ENCODE measurements at regions not wholly inside any gene's neighbourhood (a gene's known extent, or its start where the extent isn't known, plus 50 kb on each side); places are given as distances from the start of the nearest gene placed in this dataset.
A peak's percentile ranks its signal among the peaks of the same experiment; 100 is the strongest.
"Not testable (repeated sequence)": the region's sequence is repeated elsewhere in the genome, so short reads cannot be mapped to it uniquely, and the experiment has no call there.

- DNase-seq, result not testable (repeated sequence)
Observed at GRCh38 chr1:245102149-245102548, 52.6 kb upstream of the KIF26B start.

GRCh38 chr1:245099401-245099800 lies 55.4 kb upstream of the KIF26B start:
- no peak for DNase-seq

GRCh38 chr1:245098924-245099323 lies 55.9 kb upstream of the KIF26B start:
- no peak for DNase-seq

DNA sequence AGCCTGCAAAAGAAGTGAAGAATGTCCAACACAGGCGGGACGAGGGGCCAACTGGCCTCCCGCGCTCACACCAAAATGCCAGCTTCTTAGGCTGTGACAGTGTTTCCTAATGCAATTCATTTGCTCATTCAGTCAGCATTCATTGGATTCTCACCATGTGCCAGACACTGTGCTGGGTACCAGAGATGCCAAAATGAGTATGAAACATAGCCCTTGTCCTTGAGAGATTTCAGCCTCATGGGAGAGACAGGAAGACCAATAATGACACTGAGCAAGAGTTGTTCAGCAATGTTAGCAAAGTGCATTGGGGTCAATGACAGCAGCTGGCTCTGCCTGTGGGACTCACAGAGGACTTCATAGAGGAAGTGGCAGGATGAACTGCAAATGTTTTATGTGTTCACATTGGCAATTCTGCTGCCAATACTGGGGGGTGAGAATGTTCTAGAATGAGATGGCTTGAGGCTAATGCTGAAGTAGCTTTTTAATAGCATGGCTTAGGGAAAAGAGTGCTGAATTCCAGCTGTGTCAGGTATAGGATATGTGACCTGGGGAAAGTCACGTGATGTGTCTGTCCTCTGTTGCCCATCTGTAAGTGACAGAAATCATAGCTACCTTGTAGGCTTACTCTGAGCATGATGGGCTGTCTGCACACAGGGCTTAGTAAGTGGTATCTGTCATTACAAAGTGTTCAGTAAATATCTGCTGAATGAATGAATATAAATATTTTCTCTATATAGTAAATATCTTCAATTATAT lies 58.3 kb upstream of the KIF26B start:
- DNase-seq, result no peak

DNA sequence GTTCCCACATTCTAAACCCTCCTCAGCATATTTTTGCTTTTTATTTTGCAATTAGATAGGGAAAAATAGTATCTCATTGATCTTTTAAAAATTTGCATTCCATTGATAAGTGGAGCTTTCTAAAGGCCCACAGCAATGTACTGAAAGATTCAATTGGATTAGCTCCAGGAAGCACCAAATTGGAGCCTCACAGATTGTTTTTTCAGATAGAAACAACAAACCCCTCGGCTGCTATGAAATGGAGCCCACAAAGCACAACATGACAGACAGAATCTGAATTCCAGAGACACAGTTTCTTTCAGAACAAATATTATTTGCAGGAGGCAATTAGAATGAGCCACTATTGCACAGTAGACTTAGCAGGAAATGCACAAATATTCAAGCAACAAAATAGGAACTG lies 58.9 kb upstream of the KIF26B start:
- DNase-seq, result no peak

GRCh38 chr1:245094954-245095353 lies 59.8 kb upstream of the KIF26B start:
- DNase-seq, result no peak

- no peak for DNase-seq
Observed at GRCh38 chr1:245094092-245094491, 60.7 kb upstream of the KIF26B start.

GRCh38 chr1:245092638-245092976 lies 62.2 kb upstream of the KIF26B start:
- DNase-seq, result no peak

GRCh38 chr1:245091818-245092637 lies 62.8 kb upstream of the KIF26B start:
- peak; percentile 26 for DNase-seq

DNA sequence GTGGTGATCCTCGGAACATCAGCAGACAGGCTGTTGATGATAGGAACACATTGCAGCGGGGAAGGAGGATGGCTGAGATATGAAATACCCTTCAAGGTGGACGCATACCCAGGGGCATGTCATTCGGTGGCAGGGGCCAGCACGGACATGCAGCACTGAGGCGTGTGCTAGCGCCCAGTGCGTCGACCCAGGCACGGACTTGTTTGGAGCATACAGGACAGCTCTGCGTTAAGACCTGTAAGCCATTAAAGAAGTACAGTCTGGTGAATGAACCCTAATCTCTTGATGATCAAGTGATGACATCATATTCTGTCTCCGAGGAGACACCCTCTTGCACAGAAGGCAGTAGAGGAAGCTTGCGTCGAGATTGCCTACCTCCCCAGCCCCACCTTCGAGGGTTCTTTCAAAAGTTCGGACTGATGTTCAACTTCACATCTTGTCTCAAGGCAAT lies 63.6 kb upstream of the KIF26B start:
- DNase-seq, result no peak

- DNase-seq, result no peak
Observed at GRCh38 chr1:245090491-245091090, 64.2 kb upstream of the KIF26B start.

GRCh38 chr1:245087723-245088122 lies 67.1 kb upstream of the KIF26B start:
- DNase-seq, result no peak

DNA sequence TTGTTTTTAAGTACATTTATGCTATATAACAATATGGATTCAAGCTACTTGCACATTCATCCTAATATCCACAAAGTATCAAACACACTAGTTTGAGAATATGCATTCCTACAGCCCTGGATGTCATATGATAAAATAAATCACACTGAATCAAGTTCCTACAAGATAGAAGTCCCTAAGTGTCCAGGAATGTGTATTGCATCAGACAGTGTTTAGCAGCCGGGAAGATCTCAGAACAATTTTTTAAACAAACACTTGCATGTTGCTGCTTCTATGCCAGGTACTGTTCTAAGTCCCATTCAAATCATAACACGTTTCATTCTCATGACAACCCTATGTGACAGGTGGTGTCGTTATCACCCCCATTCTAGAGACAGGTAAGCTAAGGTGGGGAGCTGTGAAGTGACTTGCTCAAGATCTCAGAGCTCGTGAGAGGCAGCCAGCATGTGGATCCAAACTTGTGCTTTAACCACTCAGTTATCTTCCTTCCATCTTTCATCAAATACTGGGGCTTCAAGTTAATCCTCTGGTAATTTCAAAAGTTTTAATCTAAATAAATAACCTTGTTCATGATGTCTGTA lies 68.3 kb upstream of the KIF26B start:
- DNase-seq, result no peak

- DNase-seq, result no peak
Observed at GRCh38 chr1:245085508-245086095, 69.2 kb upstream of the KIF26B start.

GRCh38 chr1:245084551-245084950 lies 70.2 kb upstream of the KIF26B start:
- DNase-seq, result no peak

DNA sequence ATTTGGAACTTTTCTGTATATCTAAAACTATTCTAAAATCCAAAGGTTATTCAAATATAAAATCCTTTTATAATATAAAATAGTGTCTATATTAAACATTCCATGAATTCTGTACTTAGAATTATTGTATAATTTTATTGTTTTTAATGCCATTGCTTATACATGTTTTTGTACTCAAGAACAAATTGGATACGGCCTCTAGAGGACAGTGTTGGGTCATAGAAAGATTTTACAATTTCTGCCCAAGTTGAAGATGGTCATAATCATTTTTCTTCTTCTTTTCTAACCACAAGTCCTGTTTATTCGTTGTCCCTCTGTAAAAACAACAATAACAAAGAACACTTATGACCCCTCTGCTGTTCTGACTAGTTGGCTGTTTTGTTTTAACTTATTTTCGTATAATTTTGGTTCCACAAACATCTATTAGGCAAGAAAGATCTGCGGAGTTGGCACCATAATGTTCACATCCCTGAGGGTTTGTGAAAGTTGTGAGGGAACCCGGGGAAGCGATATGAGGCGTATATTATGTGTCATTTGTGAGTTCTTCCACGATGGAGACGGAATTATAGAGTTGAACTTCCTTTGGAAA lies 75.7 kb upstream of the KIF26B start:
- DNase-seq, result peak; percentile 24

DNA sequence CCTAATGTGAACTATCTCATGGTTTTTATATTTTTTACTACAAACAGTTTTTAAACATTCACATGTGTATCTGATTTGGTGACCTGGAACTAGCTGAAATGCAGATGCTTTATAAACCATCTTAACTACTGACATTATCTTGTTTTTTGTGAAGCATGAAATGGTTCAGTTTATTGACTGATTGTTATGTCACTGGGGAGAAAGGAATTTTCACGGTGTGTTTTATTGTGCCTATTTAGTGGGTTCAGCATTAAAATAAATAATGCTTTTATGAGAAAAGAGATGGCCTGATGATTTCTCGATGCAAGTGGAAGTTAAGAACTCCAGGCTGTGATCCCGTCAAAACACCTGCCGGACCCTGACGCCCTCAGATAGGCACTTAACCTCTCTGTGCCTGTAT lies 79.9 kb upstream of the KIF26B start:
- no peak for DNase-seq

- DNase-seq, result no peak
Observed at GRCh38 chr1:245074232-245074747, 80.5 kb upstream of the KIF26B start.

DNA sequence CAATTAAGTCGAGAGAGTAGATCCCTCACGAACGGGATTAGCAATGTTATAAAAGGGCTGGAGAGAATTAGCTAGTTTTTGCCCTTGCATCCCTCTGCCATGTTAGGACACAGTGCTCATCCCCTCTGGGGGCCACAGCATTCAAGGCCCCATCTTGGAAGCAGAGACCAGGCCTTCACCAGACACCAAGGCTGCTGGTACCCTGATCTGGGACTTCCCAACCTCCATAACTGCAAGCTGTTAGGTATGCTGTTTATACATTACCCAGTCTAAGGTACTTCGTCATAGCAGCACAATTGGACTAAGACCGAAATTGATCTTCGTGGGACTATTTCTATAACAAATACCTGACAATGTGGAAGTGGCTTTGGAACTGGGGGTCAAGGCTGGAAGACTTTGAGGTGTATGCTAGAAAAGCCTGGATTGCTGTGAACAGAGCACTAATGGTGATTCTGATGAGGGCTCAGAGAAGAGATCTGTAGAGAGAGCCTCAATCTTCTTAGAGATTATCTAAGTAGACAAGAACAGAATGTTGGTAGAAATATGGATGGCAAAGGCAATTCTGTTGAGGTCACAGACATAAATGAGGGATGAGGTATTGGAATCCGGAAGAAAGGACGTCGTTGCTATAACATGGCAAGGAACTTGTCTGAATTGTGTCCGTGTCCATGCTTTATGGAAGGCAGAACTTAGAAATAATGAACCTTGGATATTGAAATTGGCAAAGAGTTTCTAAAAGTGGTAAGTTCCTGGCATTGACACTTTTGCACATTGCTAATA lies 83.8 kb upstream of the KIF26B start:
- no peak for DNase-seq

DNA sequence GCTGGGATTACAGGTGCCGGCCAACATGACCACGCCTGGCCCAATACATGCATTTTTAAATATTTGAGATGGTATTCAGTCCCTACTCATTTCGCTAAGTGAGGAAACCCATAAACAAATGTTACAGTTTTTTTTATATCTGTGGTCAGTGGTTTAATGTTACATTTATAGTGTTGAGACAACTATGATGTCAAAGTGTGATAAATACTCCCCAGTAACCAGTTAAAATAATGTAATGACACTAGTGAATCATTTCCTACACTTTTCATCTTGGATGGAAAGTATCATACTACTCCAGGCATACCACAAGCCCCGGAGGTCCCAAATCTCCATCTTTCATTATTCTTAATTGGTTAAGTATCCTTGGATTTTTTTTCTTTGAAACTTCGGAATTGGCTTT lies 87.5 kb upstream of the KIF26B start:
- DNase-seq, result no peak

- DNase-seq, result no peak
Observed at GRCh38 chr1:245062741-245063305, 92.0 kb upstream of the KIF26B start.

Data from NCI-H774 (cell line).